ENCODE measurements at regions not wholly inside any gene's neighbourhood (a gene's known extent, or its start where the extent isn't known, plus 50 kb on each side); places are given as distances from the start of the nearest gene placed in this dataset.
"Not testable (repeated sequence)": the region's sequence is repeated elsewhere in the genome, so short reads cannot be mapped to it uniquely, and the experiment has no call there.

DNA sequence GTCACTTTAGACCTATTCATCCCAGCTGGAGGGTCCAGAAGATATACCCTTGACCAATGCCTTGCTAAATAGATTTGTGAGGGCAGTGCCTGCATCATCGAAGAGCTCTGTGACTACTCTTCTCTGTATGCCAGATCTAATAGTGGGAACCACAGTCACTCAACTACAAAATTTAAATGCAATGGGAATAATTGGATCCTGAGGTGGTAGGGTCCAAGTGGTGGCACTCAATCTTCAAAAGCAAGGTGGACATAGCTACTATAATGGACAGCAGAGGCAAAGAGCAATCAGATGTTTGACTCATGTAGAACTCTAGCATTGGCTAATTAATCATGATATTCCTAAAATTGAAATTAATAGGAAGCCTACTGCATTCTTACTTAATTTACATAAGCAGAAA, 554.3 kb upstream of the GRM3 start:
- Histone ChIP-seq H3K36me3 (ENCODE audit: control insufficient read depth, insufficient read depth, low read length) (no peaks in the 10 kb centered on the region), H3K27me3 (ENCODE audit: control insufficient read depth in 2 of 2, insufficient read depth in 2 of 2, low read length in 2 of 2) (no peaks in the 10 kb centered on the region), H2AFZ (ENCODE audit: low read depth, low read length) (no peak overlapping the region), H3K4me2 (ENCODE audit: insufficient read depth, low read length) (no peak overlapping the region), H3K9me1 (ENCODE audit: control insufficient read depth, insufficient read depth, low read length) (no peaks in the 10 kb centered on the region), H3K9ac (ENCODE audit: insufficient read depth in 1 of 2, low read depth in 2 of 2, low read length in 2 of 2) (no peak overlapping the region), H3K79me2 (ENCODE audit: control insufficient read depth, insufficient read depth, low read length) (no peaks in the 10 kb centered on the region), H3K27ac (ENCODE audit: extremely low read depth, low read depth, low read length) (no peak overlapping the region), H4K20me1 (replicated peaks; ENCODE audit: control insufficient read depth, insufficient read depth, low read length) (no peaks in the 10 kb centered on the region), H3K4me1 (replicated peaks in 1 of 2; ENCODE audit: control insufficient read depth in 2 of 2, insufficient read depth in 2 of 2, low read length in 2 of 2) (no peaks in the 10 kb centered on the region), H3K9me3 (replicated peaks; ENCODE audit: control insufficient read depth, insufficient read depth, low read depth, low read length) (no peaks in the 10 kb centered on the region), H3K4me3 (no peak overlapping the region)
- no peak for ATAC-seq
- in situ Hi-C loops (cut with MboI) (no loop called here), intact Hi-C loops (cut with micrococcal nuclease) (no loop called here)
- BruUV-seq (replicated peaks) = no TSS peak
- ChIA-PET CTCF (ENCODE audit: low intra/inter-chr PET ratio) (no interaction called here), POLR2A (no interaction called here)
- no peak for FAIRE-seq
- TF ChIP-seq CBFA2T2 (conservative IDR thresholded peaks at IDR 0.05) = no peak
- no peak for TF ChIP-seq GMEB1 (CRISPR knock-in tag; IDR thresholded peaks at IDR 0.05)
- TF ChIP-seq U2AF1 (optimal IDR thresholded peaks at IDR 0.05; ENCODE audit: low read depth, low read length) = no peak
- DNase-seq (ENCODE audit: extremely low read depth in 1 of 4, low spot score in 3 of 4) = no peak
- 0% methylated on average over 1 of the region's 1 CpG for WGBS (ENCODE audit: insufficient coverage, low coverage, missing lambda C conversion rate)

DNA sequence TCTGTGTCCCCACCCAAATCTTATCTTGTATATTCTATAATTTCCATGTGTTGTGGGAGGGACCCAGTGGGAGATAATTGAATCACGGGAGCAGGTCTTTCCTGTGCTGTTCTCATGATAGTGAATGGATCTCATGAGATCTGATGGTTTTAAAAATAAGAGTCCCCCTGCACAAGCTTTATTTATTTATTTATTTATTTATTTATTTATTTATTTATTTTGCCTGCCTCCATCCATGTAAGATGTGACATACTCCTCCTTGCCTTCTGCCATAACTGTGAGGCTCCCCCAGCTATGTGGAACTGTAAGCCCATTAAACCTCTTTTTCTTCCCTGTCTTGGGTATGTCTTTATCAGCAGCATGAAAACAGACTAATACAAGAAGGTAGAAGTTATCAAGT, 579.1 kb upstream of the GRM3 start:
- 0% methylated on average over 1 of the region's 1 CpG for WGBS (ENCODE audit: insufficient coverage, low coverage, missing lambda C conversion rate)
- H3K9me3 ChIP-seq (replicated peaks; ENCODE audit: control insufficient read depth, insufficient read depth, low read depth, low read length); DNase-seq (ENCODE audit: extremely low read depth in 1 of 4, low spot score in 3 of 4); in situ Hi-C loops (cut with MboI); FAIRE-seq; ATAC-seq; H3K79me2 ChIP-seq (ENCODE audit: control insufficient read depth, insufficient read depth, low read length); H3K4me1 ChIP-seq (replicated peaks in 1 of 2; ENCODE audit: control insufficient read depth in 2 of 2, insufficient read depth in 2 of 2, low read length in 2 of 2); H3K36me3 ChIP-seq (ENCODE audit: control insufficient read depth, insufficient read depth, low read length); BruUV-seq (replicated peaks); POLR2A ChIA-PET; H2AFZ ChIP-seq (ENCODE audit: low read depth, low read length); H3K4me3 ChIP-seq; H3K4me2 ChIP-seq (ENCODE audit: insufficient read depth, low read length); H3K27ac ChIP-seq (ENCODE audit: extremely low read depth, low read depth, low read length); H4K20me1 ChIP-seq (replicated peaks; ENCODE audit: control insufficient read depth, insufficient read depth, low read length); CTCF ChIA-PET (ENCODE audit: low intra/inter-chr PET ratio); H3K9me1 ChIP-seq (ENCODE audit: control insufficient read depth, insufficient read depth, low read length); H3K9ac ChIP-seq (ENCODE audit: insufficient read depth in 1 of 2, low read depth in 2 of 2, low read length in 2 of 2); H3K27me3 ChIP-seq (ENCODE audit: control insufficient read depth in 2 of 2, insufficient read depth in 2 of 2, low read length in 2 of 2); intact Hi-C loops (cut with micrococcal nuclease): not testable (repeated sequence)

Measured in K562 (cell line).